ENCODE measurements at regions not wholly inside any gene's neighbourhood (a gene's known extent, or its start where the extent isn't known, plus 50 kb on each side); places are given as distances from the start of the nearest gene placed in this dataset.

DNA sequence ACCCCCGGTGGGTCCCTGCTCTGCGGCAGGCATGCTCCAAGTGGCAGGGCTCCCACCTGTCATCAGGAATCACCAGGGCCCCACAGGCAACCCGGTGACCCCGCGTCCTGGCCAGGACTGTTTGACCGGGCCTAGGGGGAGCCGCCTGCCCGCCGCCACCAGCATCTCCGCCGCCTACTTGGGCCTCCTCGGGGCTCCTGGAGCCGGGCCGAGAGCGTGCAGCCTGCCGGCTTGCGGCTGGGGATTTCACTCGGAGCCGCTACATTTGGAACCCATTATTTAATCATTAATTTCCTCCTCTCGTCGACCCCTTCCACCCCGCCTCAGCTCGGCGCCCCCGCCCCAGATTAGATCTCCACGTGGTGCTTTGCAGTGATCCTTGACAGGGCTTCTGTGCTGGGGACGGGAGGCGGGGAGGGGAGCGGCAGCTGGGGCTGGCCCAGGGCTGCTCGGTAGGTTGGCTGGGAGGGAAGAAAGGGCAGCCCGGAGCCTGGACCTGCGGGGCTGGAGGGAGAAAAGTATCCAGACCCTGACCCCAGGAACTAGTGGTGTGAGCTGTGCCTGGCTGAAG is 295.4 kb downstream of the CYP26B1 start:
- no peak overlapping the region for H3K4me3 ChIP-seq (ENCODE audit: low read depth, low read length)
- H3K9ac ChIP-seq (ENCODE audit: low read length), result no peak overlapping the region
- no peaks in the 10 kb centered on the region for H3K27me3 ChIP-seq (ENCODE audit: insufficient read depth, low read length)
- H3K14ac ChIP-seq (ENCODE audit: low read length), result no peak overlapping the region
- H3K4me1 ChIP-seq (ENCODE audit: control insufficient read depth in 1 of 2, insufficient read depth in 2 of 2, low read length in 2 of 2), result peaks cover 3% of the 10 kb centered on the region in 2 experiments
- H3K18ac ChIP-seq (ENCODE audit: low read length), result no peak overlapping the region
- no peak for DNase-seq
- no peaks in the 10 kb centered on the region for H3K36me3 ChIP-seq (ENCODE audit: control insufficient read depth in 1 of 2, insufficient read depth in 2 of 2, low read length in 2 of 2)
- H3K9me3 ChIP-seq (ENCODE audit: insufficient read depth, low read depth, low read length), result no peaks in the 10 kb centered on the region
- no peak overlapping the region for H3K23ac ChIP-seq (ENCODE audit: low read length)
- H2BK12ac ChIP-seq (ENCODE audit: low read length), result no peak overlapping the region
- no peaks in the 10 kb centered on the region for H3K79me1 ChIP-seq (ENCODE audit: low read length)
- H3K27ac ChIP-seq (ENCODE audit: low read depth, low read length), result no peak overlapping the region
- H2AK5ac ChIP-seq (ENCODE audit: low read length), result no peak overlapping the region
- H4K8ac ChIP-seq (ENCODE audit: low read depth, low read length), result no peak overlapping the region
- H2AFZ ChIP-seq (ENCODE audit: insufficient read depth, low read length, poor library complexity), result no peak overlapping the region
- no peak overlapping the region for H2BK120ac ChIP-seq (ENCODE audit: insufficient read depth, low read length, poor library complexity)
- no peak overlapping the region for H2BK5ac ChIP-seq (ENCODE audit: low read depth, low read length, poor library complexity)
- H4K12ac ChIP-seq (ENCODE audit: low read depth, low read length), result no peak overlapping the region
- H3K79me2 ChIP-seq (ENCODE audit: control insufficient read depth, insufficient read depth, low read length, poor library complexity), result no peaks in the 10 kb centered on the region
- WGBS (ENCODE audit: extremely low coverage, insufficient coverage, insufficient read length), result no CpG with 5 or more reads among the region's 32 CpGs
- no peak overlapping the region for H3K4me2 ChIP-seq (ENCODE audit: low read length)
- no peak overlapping the region for H4K91ac ChIP-seq (ENCODE audit: low read depth, low read length)
- H3K4ac ChIP-seq (ENCODE audit: low read depth, low read length), result no peak overlapping the region

DNA sequence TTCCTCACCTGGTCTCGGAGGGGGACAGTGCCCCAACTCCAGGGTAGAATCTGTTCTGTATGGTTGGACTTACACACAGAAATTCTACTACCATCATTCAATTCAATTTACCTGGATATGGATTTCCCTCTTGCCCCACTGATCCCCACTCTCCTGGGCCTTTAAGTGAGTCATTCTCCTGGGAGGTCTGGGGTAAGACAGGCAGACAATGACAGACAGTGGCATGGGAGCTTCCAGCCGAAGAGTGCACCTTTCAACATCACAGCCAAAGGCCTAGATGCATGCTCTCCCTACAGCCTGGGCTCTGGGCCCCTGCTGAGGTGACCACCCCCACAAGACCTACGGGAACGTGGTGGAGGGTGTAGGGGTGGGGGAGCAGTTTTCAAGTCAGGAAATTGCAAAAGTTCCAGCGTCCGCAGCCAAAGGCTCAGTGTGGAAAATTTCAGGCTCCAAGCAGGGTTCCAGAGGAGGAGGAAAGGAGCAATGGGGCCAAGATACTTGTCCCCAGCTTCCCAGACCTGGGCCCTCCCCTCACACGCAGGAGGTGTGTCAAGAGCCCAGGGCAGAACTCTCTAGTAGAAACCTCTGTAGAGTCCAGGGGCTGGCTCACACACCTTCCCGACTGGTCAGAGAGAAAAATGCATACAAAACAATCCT is 296.4 kb downstream of the CYP26B1 start:
- Histone ChIP-seq H4K91ac (ENCODE audit: low read depth, low read length) (no peak overlapping the region), H4K8ac (ENCODE audit: low read depth, low read length) (no peak overlapping the region), H3K4me2 (ENCODE audit: low read length) (no peak overlapping the region), H3K23ac (ENCODE audit: low read length) (no peak overlapping the region), H3K79me1 (ENCODE audit: low read length) (no peaks in the 10 kb centered on the region), H3K18ac (ENCODE audit: low read length) (no peak overlapping the region), H3K4me3 (ENCODE audit: low read depth, low read length) (no peak overlapping the region), H2AK5ac (ENCODE audit: low read length) (no peak overlapping the region), H3K9ac (ENCODE audit: low read length) (no peak overlapping the region), H3K14ac (ENCODE audit: low read length) (no peak overlapping the region), H3K27ac (ENCODE audit: low read depth, low read length) (no peak overlapping the region), H4K12ac (ENCODE audit: low read depth, low read length) (no peak overlapping the region), H2BK12ac (ENCODE audit: low read length) (no peak overlapping the region), H2AFZ (ENCODE audit: insufficient read depth, low read length, poor library complexity) (no peak overlapping the region), H3K36me3 (ENCODE audit: control insufficient read depth in 1 of 2, insufficient read depth in 2 of 2, low read length in 2 of 2) (no peaks in the 10 kb centered on the region), H3K27me3 (ENCODE audit: insufficient read depth, low read length) (no peaks in the 10 kb centered on the region), H3K9me3 (ENCODE audit: insufficient read depth, low read depth, low read length) (no peaks in the 10 kb centered on the region), H2BK120ac (ENCODE audit: insufficient read depth, low read length, poor library complexity) (no peak overlapping the region), H3K79me2 (ENCODE audit: control insufficient read depth, insufficient read depth, low read length, poor library complexity) (no peaks in the 10 kb centered on the region), H2BK5ac (ENCODE audit: low read depth, low read length, poor library complexity) (no peak overlapping the region), H3K4me1 (ENCODE audit: control insufficient read depth in 1 of 2, insufficient read depth in 2 of 2, low read length in 2 of 2) (peaks cover 3% of the 10 kb centered on the region in 2 experiments), H3K4ac (ENCODE audit: low read depth, low read length) (no peak overlapping the region)
- no CpG with 5 or more reads among the region's 8 CpGs for WGBS (ENCODE audit: extremely low coverage, insufficient coverage, insufficient read length)
- DNase-seq, result no peak

DNA sequence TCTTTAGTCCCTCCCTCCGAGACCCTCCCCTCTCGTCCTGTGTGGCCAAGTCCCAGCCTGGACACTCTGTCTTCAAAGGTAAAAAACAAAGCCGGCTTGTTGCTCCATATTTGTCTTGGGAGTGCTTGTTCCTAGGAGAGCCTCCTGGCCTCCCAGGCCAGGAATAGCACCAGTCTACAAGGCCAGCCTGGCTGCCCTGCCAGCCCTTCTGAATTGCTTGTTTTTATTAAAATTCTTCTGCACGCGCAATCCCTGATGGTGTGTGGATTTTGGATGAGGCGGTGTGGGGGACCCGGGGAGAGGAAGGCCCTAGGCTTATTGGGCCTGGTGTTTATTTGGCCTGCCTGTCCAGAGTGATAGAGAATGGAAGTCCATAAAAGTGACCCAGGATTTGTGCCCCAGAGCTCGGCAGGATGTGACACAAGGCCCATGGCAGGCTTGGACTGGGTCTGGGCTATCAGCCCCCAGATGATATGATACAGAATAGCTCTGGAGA is 297.3 kb downstream of the CYP26B1 start:
- Histone ChIP-seq H3K14ac (ENCODE audit: low read length) (no peak overlapping the region), H3K36me3 (ENCODE audit: control insufficient read depth in 1 of 2, insufficient read depth in 2 of 2, low read length in 2 of 2) (no peaks in the 10 kb centered on the region), H2BK12ac (ENCODE audit: low read length) (no peak overlapping the region), H3K4me2 (ENCODE audit: low read length) (no peak overlapping the region), H3K27ac (ENCODE audit: low read depth, low read length) (no peak overlapping the region), H3K79me1 (ENCODE audit: low read length) (no peaks in the 10 kb centered on the region), H3K4me1 (ENCODE audit: control insufficient read depth in 1 of 2, insufficient read depth in 2 of 2, low read length in 2 of 2) (peaks cover 3% of the 10 kb centered on the region in 2 experiments), H2AK5ac (ENCODE audit: low read length) (no peak overlapping the region), H3K9ac (ENCODE audit: low read length) (no peak overlapping the region), H3K18ac (ENCODE audit: low read length) (no peak overlapping the region), H2BK120ac (ENCODE audit: insufficient read depth, low read length, poor library complexity) (no peak overlapping the region), H4K91ac (ENCODE audit: low read depth, low read length) (no peak overlapping the region), H3K27me3 (ENCODE audit: insufficient read depth, low read length) (no peaks in the 10 kb centered on the region), H3K9me3 (ENCODE audit: insufficient read depth, low read depth, low read length) (peaks cover 1% of the 10 kb centered on the region), H2AFZ (ENCODE audit: insufficient read depth, low read length, poor library complexity) (no peak overlapping the region), H3K4ac (ENCODE audit: low read depth, low read length) (no peak overlapping the region), H3K79me2 (ENCODE audit: control insufficient read depth, insufficient read depth, low read length, poor library complexity) (no peaks in the 10 kb centered on the region), H4K12ac (ENCODE audit: low read depth, low read length) (no peak overlapping the region), H3K23ac (ENCODE audit: low read length) (no peak overlapping the region), H2BK5ac (ENCODE audit: low read depth, low read length, poor library complexity) (no peak overlapping the region), H4K8ac (ENCODE audit: low read depth, low read length) (no peak overlapping the region), H3K4me3 (ENCODE audit: low read depth, low read length) (no peak overlapping the region)
- no peak for DNase-seq
- WGBS (ENCODE audit: extremely low coverage, insufficient coverage, insufficient read length), result no CpG with 5 or more reads among the region's 8 CpGs

DNA sequence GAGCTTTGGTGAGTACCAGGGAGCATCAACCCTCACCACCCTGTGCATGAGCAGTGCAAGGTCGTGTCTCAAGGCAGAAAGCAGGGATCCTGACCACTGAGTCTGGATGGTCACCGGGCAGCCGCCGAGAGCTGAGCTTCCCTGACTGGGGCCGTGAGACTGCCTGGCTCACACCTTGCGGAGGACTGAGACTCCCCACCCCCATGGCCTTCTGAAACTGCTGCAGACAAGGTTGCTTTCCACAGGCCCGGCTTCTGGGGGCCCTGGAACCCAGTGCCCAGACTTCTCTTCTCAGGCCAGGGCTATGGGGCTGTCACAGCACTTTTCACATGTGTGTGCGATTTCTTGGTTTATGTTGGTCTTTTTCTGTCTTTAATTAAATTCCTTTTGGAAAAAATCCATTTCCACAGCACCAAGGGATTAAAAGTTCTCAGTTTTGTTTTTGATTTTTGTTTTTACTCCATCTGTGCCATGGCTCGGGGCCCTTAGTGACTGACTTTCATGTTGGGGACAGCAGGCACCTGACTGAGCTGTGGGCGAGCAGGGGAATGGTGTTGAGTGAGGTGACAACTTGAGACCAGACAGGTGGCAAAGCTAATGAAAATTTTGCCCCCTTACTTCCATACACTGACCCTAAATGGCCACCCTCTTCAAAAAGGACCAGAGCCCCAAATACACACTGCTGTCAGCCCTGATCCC is 297.9 kb downstream of the CYP26B1 start:
- Histone ChIP-seq H3K14ac (ENCODE audit: low read length) (no peak overlapping the region), H4K91ac (ENCODE audit: low read depth, low read length) (no peak overlapping the region), H2AFZ (ENCODE audit: insufficient read depth, low read length, poor library complexity) (no peak overlapping the region), H2AK5ac (ENCODE audit: low read length) (no peak overlapping the region), H3K23ac (ENCODE audit: low read length) (no peak overlapping the region), H4K12ac (ENCODE audit: low read depth, low read length) (no peak overlapping the region), H3K27ac (ENCODE audit: low read depth, low read length) (no peak overlapping the region), H3K4ac (ENCODE audit: low read depth, low read length) (no peak overlapping the region), H3K9ac (ENCODE audit: low read length) (no peak overlapping the region), H3K9me3 (ENCODE audit: insufficient read depth, low read depth, low read length) (peaks cover 1% of the 10 kb centered on the region), H2BK12ac (ENCODE audit: low read length) (no peak overlapping the region), H3K4me1 (ENCODE audit: control insufficient read depth in 1 of 2, insufficient read depth in 2 of 2, low read length in 2 of 2) (peaks cover 3% of the 10 kb centered on the region in 2 experiments), H3K18ac (ENCODE audit: low read length) (no peak overlapping the region), H3K4me2 (ENCODE audit: low read length) (no peak overlapping the region), H3K79me2 (ENCODE audit: control insufficient read depth, insufficient read depth, low read length, poor library complexity) (no peaks in the 10 kb centered on the region), H2BK120ac (ENCODE audit: insufficient read depth, low read length, poor library complexity) (no peak overlapping the region), H3K36me3 (ENCODE audit: control insufficient read depth in 1 of 2, insufficient read depth in 2 of 2, low read length in 2 of 2) (no peaks in the 10 kb centered on the region), H3K4me3 (ENCODE audit: low read depth, low read length) (no peak overlapping the region), H3K27me3 (ENCODE audit: insufficient read depth, low read length) (no peaks in the 10 kb centered on the region), H4K8ac (ENCODE audit: low read depth, low read length) (no peak overlapping the region), H3K79me1 (ENCODE audit: low read length) (no peaks in the 10 kb centered on the region), H2BK5ac (ENCODE audit: low read depth, low read length, poor library complexity) (no peak overlapping the region)
- WGBS (ENCODE audit: extremely low coverage, insufficient coverage, insufficient read length), result no CpG with 5 or more reads among the region's 10 CpGs
- no peak for DNase-seq
